GM19240 (cell line): ENCODE measurements at regions not wholly inside any gene's neighbourhood (a gene's known extent, or its start where the extent isn't known, plus 50 kb on each side); places are given as distances from the start of the nearest gene placed in this dataset.
"Not testable (repeated sequence)": the region's sequence is repeated elsewhere in the genome, so short reads cannot be mapped to it uniquely, and the experiment has no call there.

Experiments
- DNase-seq: peaks from one replicate; pipeline ENCODE4 v3.0.0; 2011; ENCODE audit warnings: low spot score; ENCODE audit not compliant: insufficient read length

GRCh38 chr13:70520275-70521036 is 412.2 kb upstream of the KLHL1 start:
- no peak for DNase-seq

GRCh38 chr13:70518081-70518480 is 409.8 kb upstream of the KLHL1 start:
- no peak for DNase-seq

GRCh38 chr13:70516226-70516625 is 408.0 kb upstream of the KLHL1 start:
- no peak for DNase-seq

- not testable (repeated sequence) for DNase-seq
Observed at GRCh38 chr13:70511861-70512417, 403.7 kb upstream of the KLHL1 start.

- no peak for DNase-seq
Observed at GRCh38 chr13:70505809-70506208, 397.6 kb upstream of the KLHL1 start.

- no peak for DNase-seq
Observed at GRCh38 chr13:70502944-70503343, 394.7 kb upstream of the KLHL1 start.

GRCh38 chr13:70490320-70490935 is 382.2 kb upstream of the KLHL1 start:
- DNase-seq: no peak

GRCh38 chr13:70484931-70485330 is 376.7 kb upstream of the KLHL1 start:
- DNase-seq: no peak

GRCh38 chr13:70483599-70484276 is 375.5 kb upstream of the KLHL1 start:
- no peak for DNase-seq

GRCh38 chr13:70473907-70474306 is 365.7 kb upstream of the KLHL1 start:
- DNase-seq: no peak

- DNase-seq: no peak
Observed at GRCh38 chr13:70469077-70469476, 360.8 kb upstream of the KLHL1 start.

- DNase-seq: no peak
Observed at GRCh38 chr13:70457474-70457873, 349.2 kb upstream of the KLHL1 start.

GRCh38 chr13:70448820-70449219 is 340.6 kb upstream of the KLHL1 start:
- no peak for DNase-seq

- no peak for DNase-seq
Observed at GRCh38 chr13:70432276-70432805, 324.1 kb upstream of the KLHL1 start.

- DNase-seq: no peak
Observed at GRCh38 chr13:70430256-70430655, 322.0 kb upstream of the KLHL1 start.

GRCh38 chr13:70424928-70425327 is 316.7 kb upstream of the KLHL1 start:
- DNase-seq: no peak

- no peak for DNase-seq
Observed at GRCh38 chr13:70424428-70424827, 316.2 kb upstream of the KLHL1 start.

GRCh38 chr13:70415136-70415535 is 306.9 kb upstream of the KLHL1 start:
- no peak for DNase-seq

- no peak for DNase-seq
Observed at GRCh38 chr13:70408865-70409264, 300.6 kb upstream of the KLHL1 start.

- no peak for DNase-seq
Observed at GRCh38 chr13:70407486-70407885, 299.2 kb upstream of the KLHL1 start.

GRCh38 chr13:70405266-70405665 is 297.0 kb upstream of the KLHL1 start:
- DNase-seq: no peak

- no peak for DNase-seq
Observed at GRCh38 chr13:70394031-70394548, 285.8 kb upstream of the KLHL1 start.
